SH-SY5Y (cell line): ENCODE measurements at regions not wholly inside any gene's neighbourhood (a gene's known extent, or its start where the extent isn't known, plus 50 kb on each side); places are given as distances from the start of the nearest gene placed in this dataset.

Experiments
- GATA2 ChIP-seq: IDR thresholded peaks from 2 replicates; pipeline ENCODE4 v1.6.1; 2011; ENCODE audit warnings: mild to moderate bottlenecking, low read depth, low read length
- GATA3 ChIP-seq: IDR thresholded peaks from 2 replicates; pipeline ENCODE4 v1.6.1; 2011; ENCODE audit warnings: low read depth, mild to moderate bottlenecking, low read length, moderate library complexity

DNA sequence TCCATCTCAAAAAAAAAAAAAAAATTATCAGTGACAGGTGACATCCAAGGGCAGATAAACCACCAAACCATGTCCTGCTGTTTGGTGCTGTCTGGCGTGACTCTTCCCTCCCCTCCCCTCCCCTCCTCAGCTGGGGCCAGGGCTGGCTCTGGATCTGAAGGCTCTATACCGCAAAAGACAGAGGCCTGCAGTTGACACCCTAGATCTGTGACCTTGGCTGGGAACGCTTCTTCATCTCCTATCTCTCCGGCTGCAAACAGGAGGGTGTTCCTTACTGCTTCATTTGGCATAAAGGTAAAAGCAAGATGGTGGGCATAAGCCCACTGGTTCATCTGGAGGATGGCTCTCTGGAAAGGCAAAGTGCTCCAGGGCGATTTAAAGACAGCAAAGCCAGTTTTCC, 126.8 kb upstream of the PRMT8 start:
- no peak for TF ChIP-seq GATA2
- no peak for TF ChIP-seq GATA3
